ENCODE measurements at regions not wholly inside any gene's neighbourhood (a gene's known extent, or its start where the extent isn't known, plus 50 kb on each side); places are given as distances from the start of the nearest gene placed in this dataset.

GRCh38 chr11:16605389-16605893 lies 133.0 kb upstream of the C11orf58 start:
- Histone ChIP-seq H3K4me2 (ENCODE audit: low read length) (no peak overlapping the region), H3K9ac (ENCODE audit: low read length) (no peak overlapping the region), H3K4me3 (ENCODE audit: low read depth, low read length, poor library complexity, severe bottlenecking) (no peak overlapping the region), H3K9me3 (ENCODE audit: low read length) (no peaks in the 10 kb centered on the region), H3K27ac (ENCODE audit: low read depth, low read length, poor library complexity, severe bottlenecking) (no peak overlapping the region), H4K20me1 (ENCODE audit: insufficient read depth, low read length) (no peaks in the 10 kb centered on the region), H3K27me3 (ENCODE audit: insufficient read depth, low read length) (no peaks in the 10 kb centered on the region), H3K79me2 (ENCODE audit: insufficient read depth, low read length) (no peaks in the 10 kb centered on the region), H3K9me2 (ENCODE audit: low read depth, low read length) (no peaks in the 10 kb centered on the region), H2AFZ (ENCODE audit: low read length) (no peak overlapping the region), H3K36me3 (ENCODE audit: insufficient read depth, low read length) (no peaks in the 10 kb centered on the region), H3K4me1 (ENCODE audit: insufficient read depth, low read length, severe bottlenecking) (no peaks in the 10 kb centered on the region), H3F3A (ENCODE audit: insufficient read depth, low read length) (no peaks in the 10 kb centered on the region)
- TF ChIP-seq EZH2 (IDR thresholded peaks at IDR 0.05; ENCODE audit: borderline replicate concordance, low read length), result no peak
- no peak for TF ChIP-seq CTCF (IDR thresholded peaks at IDR 0.05; ENCODE audit: low read length)

GRCh38 chr11:16604794-16605388 lies 133.6 kb upstream of the C11orf58 start:
- H2AFZ ChIP-seq (ENCODE audit: low read length), result no peak overlapping the region
- no peaks in the 10 kb centered on the region for H3K27me3 ChIP-seq (ENCODE audit: insufficient read depth, low read length)
- H3K9ac ChIP-seq (ENCODE audit: low read length), result no peak overlapping the region
- H3F3A ChIP-seq (ENCODE audit: insufficient read depth, low read length), result no peaks in the 10 kb centered on the region
- H3K4me2 ChIP-seq (ENCODE audit: low read length), result no peak overlapping the region
- H3K4me1 ChIP-seq (ENCODE audit: insufficient read depth, low read length, severe bottlenecking), result no peaks in the 10 kb centered on the region
- H4K20me1 ChIP-seq (ENCODE audit: insufficient read depth, low read length), result no peaks in the 10 kb centered on the region
- no peak overlapping the region for H3K27ac ChIP-seq (ENCODE audit: low read depth, low read length, poor library complexity, severe bottlenecking)
- H3K79me2 ChIP-seq (ENCODE audit: insufficient read depth, low read length), result no peaks in the 10 kb centered on the region
- H3K9me2 ChIP-seq (ENCODE audit: low read depth, low read length), result no peaks in the 10 kb centered on the region
- no peak overlapping the region for H3K4me3 ChIP-seq (ENCODE audit: low read depth, low read length, poor library complexity, severe bottlenecking)
- H3K36me3 ChIP-seq (ENCODE audit: insufficient read depth, low read length), result no peaks in the 10 kb centered on the region
- H3K9me3 ChIP-seq (ENCODE audit: low read length), result no peaks in the 10 kb centered on the region
- TF ChIP-seq EZH2 (IDR thresholded peaks at IDR 0.05; ENCODE audit: borderline replicate concordance, low read length) (no peak), CTCF (IDR thresholded peaks at IDR 0.05; ENCODE audit: low read length) (no peak)

GRCh38 chr11:16603890-16604793 lies 134.3 kb upstream of the C11orf58 start:
- Histone ChIP-seq H3K79me2 (ENCODE audit: insufficient read depth, low read length) (no peaks in the 10 kb centered on the region), H3K27me3 (ENCODE audit: insufficient read depth, low read length) (no peaks in the 10 kb centered on the region), H3K9me3 (ENCODE audit: low read length) (no peaks in the 10 kb centered on the region), H3K4me3 (ENCODE audit: low read depth, low read length, poor library complexity, severe bottlenecking) (no peak overlapping the region), H3K9me2 (ENCODE audit: low read depth, low read length) (no peaks in the 10 kb centered on the region), H3K36me3 (ENCODE audit: insufficient read depth, low read length) (no peaks in the 10 kb centered on the region), H4K20me1 (ENCODE audit: insufficient read depth, low read length) (no peaks in the 10 kb centered on the region), H2AFZ (ENCODE audit: low read length) (no peak overlapping the region), H3K4me2 (ENCODE audit: low read length) (no peak overlapping the region), H3K27ac (ENCODE audit: low read depth, low read length, poor library complexity, severe bottlenecking) (no peak overlapping the region), H3K4me1 (ENCODE audit: insufficient read depth, low read length, severe bottlenecking) (no peaks in the 10 kb centered on the region), H3K9ac (ENCODE audit: low read length) (no peak overlapping the region), H3F3A (ENCODE audit: insufficient read depth, low read length) (no peaks in the 10 kb centered on the region)
- no peak for TF ChIP-seq EZH2 (IDR thresholded peaks at IDR 0.05; ENCODE audit: borderline replicate concordance, low read length)
- TF ChIP-seq CTCF (IDR thresholded peaks at IDR 0.05; ENCODE audit: low read length), result no peak

Data from OCI-LY1 (cell line).